ENCODE measurements at regions not wholly inside any gene's neighbourhood (a gene's known extent, or its start where the extent isn't known, plus 50 kb on each side); places are given as distances from the start of the nearest gene placed in this dataset.
"Not testable (repeated sequence)": the region's sequence is repeated elsewhere in the genome, so short reads cannot be mapped to it uniquely, and the experiment has no call there.

GRCh38 chr12:47493801-47494200, 212.0 kb downstream of the RPAP3 start:
- DNase-seq (ENCODE audit: low read depth, low spot score), result no peak
- no peak overlapping the region for H3K27ac ChIP-seq

- no peak overlapping the region for H3K27ac ChIP-seq
- DNase-seq (ENCODE audit: low read depth, low spot score), result no peak
Observed at GRCh38 chr12:47491516-47492305, 214.1 kb downstream of the RPAP3 start.

GRCh38 chr12:47488888-47489287, 216.9 kb downstream of the RPAP3 start:
- no peak for DNase-seq (ENCODE audit: low read depth, low spot score)
- H3K27ac ChIP-seq, result no peak overlapping the region

GRCh38 chr12:47481041-47481440, 224.8 kb downstream of the RPAP3 start:
- no peak for DNase-seq (ENCODE audit: low read depth, low spot score)
- H3K27ac ChIP-seq, result no peak overlapping the region

GRCh38 chr12:47478426-47478825, 227.4 kb downstream of the RPAP3 start:
- H3K27ac ChIP-seq, result no peak overlapping the region
- no peak for DNase-seq (ENCODE audit: low read depth, low spot score)

GRCh38 chr12:47473091-47473490, 232.7 kb downstream of the RPAP3 start:
- no peak overlapping the region for H3K27ac ChIP-seq

GRCh38 chr12:47470349-47470748, 235.5 kb downstream of the RPAP3 start:
- not testable (repeated sequence) for DNase-seq (ENCODE audit: low read depth, low spot score); H3K27ac ChIP-seq

More at GRCh38 chr12:47473091-47473490, 232.7 kb downstream of the RPAP3 start:
- no peak for DNase-seq (ENCODE audit: low read depth, low spot score)

- H3K27ac ChIP-seq, result not testable (repeated sequence)
Observed at GRCh38 chr12:47463918-47464317, 241.9 kb downstream of the RPAP3 start.

GRCh38 chr12:47458279-47458678, 247.6 kb downstream of the RPAP3 start:
- peak overlapping the region; percentile 22 for H3K27ac ChIP-seq
- peak; percentile 36 for DNase-seq (ENCODE audit: low read depth, low spot score)

More at GRCh38 chr12:47463918-47464317, 241.9 kb downstream of the RPAP3 start:
- DNase-seq (ENCODE audit: low read depth, low spot score), result not testable (repeated sequence)

- H3K27ac ChIP-seq, result no peak overlapping the region
- no peak for DNase-seq (ENCODE audit: low read depth, low spot score)
Observed at GRCh38 chr12:47449797-47450196, 256.0 kb downstream of the RPAP3 start.

GRCh38 chr12:47442310-47442709, 263.5 kb downstream of the RPAP3 start:
- no peak for DNase-seq (ENCODE audit: low read depth, low spot score)
- no peak overlapping the region for H3K27ac ChIP-seq

GRCh38 chr12:47441490-47441889, 264.3 kb downstream of the RPAP3 start:
- no peak overlapping the region for H3K27ac ChIP-seq
- no peak for DNase-seq (ENCODE audit: low read depth, low spot score)

- DNase-seq (ENCODE audit: low read depth, low spot score), result no peak
- no peak overlapping the region for H3K27ac ChIP-seq
Observed at GRCh38 chr12:47438175-47438574, 267.7 kb downstream of the RPAP3 start.

GRCh38 chr12:47437570-47437969, 268.3 kb downstream of the RPAP3 start:
- DNase-seq (ENCODE audit: low read depth, low spot score), result no peak
- H3K27ac ChIP-seq, result no peak overlapping the region

- no peak overlapping the region for H3K27ac ChIP-seq
- no peak for DNase-seq (ENCODE audit: low read depth, low spot score)
Observed at GRCh38 chr12:47433876-47434275, 272.0 kb downstream of the RPAP3 start.

- DNase-seq (ENCODE audit: low read depth, low spot score); H3K27ac ChIP-seq: not testable (repeated sequence)
Observed at GRCh38 chr12:47426678-47427309, 279.0 kb downstream of the RPAP3 start.

- no peak for DNase-seq (ENCODE audit: low read depth, low spot score)
- H3K27ac ChIP-seq, result no peak overlapping the region
Observed at GRCh38 chr12:47422611-47423010, 283.2 kb downstream of the RPAP3 start.

- DNase-seq (ENCODE audit: low read depth, low spot score), result peak; percentile 26
- no peak overlapping the region for H3K27ac ChIP-seq
Observed at GRCh38 chr12:47419497-47419896, 286.3 kb downstream of the RPAP3 start.

- no peak for DNase-seq (ENCODE audit: low read depth, low spot score)
- H3K27ac ChIP-seq, result no peak overlapping the region
Observed at GRCh38 chr12:47417955-47418354, 287.9 kb downstream of the RPAP3 start.

GRCh38 chr12:47417121-47417520, 288.7 kb downstream of the RPAP3 start:
- peak overlapping the region; percentile 18 for H3K27ac ChIP-seq
- peak; percentile 73 for DNase-seq (ENCODE audit: low read depth, low spot score)

- no peak for DNase-seq (ENCODE audit: low read depth, low spot score)
- no peak overlapping the region for H3K27ac ChIP-seq
Observed at GRCh38 chr12:47415054-47415453, 290.8 kb downstream of the RPAP3 start.

GRCh38 chr12:47414511-47414910, 291.3 kb downstream of the RPAP3 start:
- no peak for DNase-seq (ENCODE audit: low read depth, low spot score)
- no peak overlapping the region for H3K27ac ChIP-seq

Measured in epithelial cell of prostate (primary cell).